B cell (primary cell): ENCODE measurements at regions not wholly inside any gene's neighbourhood (a gene's known extent, or its start where the extent isn't known, plus 50 kb on each side); places are given as distances from the start of the nearest gene placed in this dataset.

Experiments used
- CTCF ChIP-seq: fragments of 200-600 bp; IDR thresholded peaks from one replicate; pipeline ENCODE4 v1.8.0; 2022; ENCODE audit warnings: antibody characterized with exemption, mild to moderate bottlenecking
- EZH2 ChIP-seq: IDR thresholded peaks from 2 replicates; pipeline ENCODE4 v1.6.1; 2012; ENCODE audit warnings: borderline replicate concordance, low read depth, mild to moderate bottlenecking, moderate library complexity, low read length; ENCODE audit not compliant: insufficient read depth, poor library complexity, severe bottlenecking

GRCh38 chrX:68919707-68920106 is 90.9 kb downstream of the EFNB1 start:
- TF ChIP-seq EZH2 (no peak), CTCF (no peak)
